ENCODE measurements at regions not wholly inside any gene's neighbourhood (a gene's known extent, or its start where the extent isn't known, plus 50 kb on each side); places are given as distances from the start of the nearest gene placed in this dataset.
"Not testable (repeated sequence)": the region's sequence is repeated elsewhere in the genome, so short reads cannot be mapped to it uniquely, and the experiment has no call there.

DNA sequence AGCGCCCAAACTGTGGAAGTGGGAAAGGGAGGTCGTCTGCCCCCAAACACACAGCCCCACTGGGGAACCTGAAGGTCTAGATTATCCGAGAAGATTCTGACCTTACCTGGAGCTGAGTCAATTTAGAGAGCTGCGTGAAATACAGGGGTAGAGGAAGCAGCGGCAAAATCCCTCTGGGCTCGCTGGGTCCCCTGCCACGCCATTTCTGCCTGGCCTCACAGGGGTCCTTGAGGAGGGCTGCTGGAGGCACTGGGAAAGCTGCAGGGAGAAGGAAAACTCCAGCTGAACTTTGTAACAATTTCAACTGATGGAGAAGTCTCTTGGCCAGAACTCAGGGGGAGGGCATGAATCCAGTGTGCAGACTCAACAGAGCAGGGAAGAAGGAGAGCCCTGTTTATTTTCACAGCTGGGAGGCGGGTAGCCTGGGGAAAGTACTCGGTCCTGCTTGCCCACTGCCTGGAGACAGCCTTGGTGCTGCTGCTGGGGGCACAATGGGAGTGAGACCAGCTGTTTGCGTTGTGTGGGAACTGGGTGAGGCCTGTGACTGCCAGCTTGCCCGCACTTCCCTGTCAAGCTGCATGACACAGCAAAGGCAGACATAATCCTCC is 93.2 kb upstream of the MAPK10 start:
- TF ChIP-seq, protein P1, sequence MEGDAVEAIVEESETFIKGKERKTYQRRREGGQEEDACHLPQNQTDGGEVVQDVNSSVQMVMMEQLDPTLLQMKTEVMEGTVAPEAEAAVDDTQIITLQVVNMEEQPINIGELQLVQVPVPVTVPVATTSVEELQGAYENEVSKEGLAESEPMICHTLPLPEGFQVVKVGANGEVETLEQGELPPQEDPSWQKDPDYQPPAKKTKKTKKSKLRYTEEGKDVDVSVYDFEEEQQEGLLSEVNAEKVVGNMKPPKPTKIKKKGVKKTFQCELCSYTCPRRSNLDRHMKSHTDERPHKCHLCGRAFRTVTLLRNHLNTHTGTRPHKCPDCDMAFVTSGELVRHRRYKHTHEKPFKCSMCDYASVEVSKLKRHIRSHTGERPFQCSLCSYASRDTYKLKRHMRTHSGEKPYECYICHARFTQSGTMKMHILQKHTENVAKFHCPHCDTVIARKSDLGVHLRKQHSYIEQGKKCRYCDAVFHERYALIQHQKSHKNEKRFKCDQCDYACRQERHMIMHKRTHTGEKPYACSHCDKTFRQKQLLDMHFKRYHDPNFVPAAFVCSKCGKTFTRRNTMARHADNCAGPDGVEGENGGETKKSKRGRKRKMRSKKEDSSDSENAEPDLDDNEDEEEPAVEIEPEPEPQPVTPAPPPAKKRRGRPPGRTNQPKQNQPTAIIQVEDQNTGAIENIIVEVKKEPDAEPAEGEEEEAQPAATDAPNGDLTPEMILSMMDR (IDR thresholded peaks at IDR 0.05; ENCODE audit: insufficient read depth, low read length, poor library complexity, severe bottlenecking): no peak
- H3K36me3 ChIP-seq (ENCODE audit: control insufficient read depth, insufficient read depth, low read length): no peaks in the 10 kb centered on the region
- H3K27me3 ChIP-seq (replicated peaks; ENCODE audit: control insufficient read depth, insufficient read depth, low read length): no peaks in the 10 kb centered on the region
- DNase-seq (ENCODE audit: extremely low read depth, insufficient read length): no peak
- no peak overlapping the region for H3K4me3 ChIP-seq (replicated peaks; ENCODE audit: low read depth, low read length)

GRCh38 chr4:86453611-86454072 is 93.8 kb upstream of the MAPK10 start:
- not testable (repeated sequence) for H3K36me3 ChIP-seq (ENCODE audit: control insufficient read depth, insufficient read depth, low read length); DNase-seq (ENCODE audit: extremely low read depth, insufficient read length); H3K27me3 ChIP-seq (replicated peaks; ENCODE audit: control insufficient read depth, insufficient read depth, low read length); H3K4me3 ChIP-seq (replicated peaks; ENCODE audit: low read depth, low read length)

- no peak for DNase-seq (ENCODE audit: extremely low read depth, insufficient read length)
- Histone ChIP-seq H3K27me3 (replicated peaks; ENCODE audit: control insufficient read depth, insufficient read depth, low read length) (no peaks in the 10 kb centered on the region), H3K4me3 (replicated peaks; ENCODE audit: low read depth, low read length) (no peak overlapping the region), H3K36me3 (ENCODE audit: control insufficient read depth, insufficient read depth, low read length) (no peaks in the 10 kb centered on the region)
- TF ChIP-seq, protein P1 (IDR thresholded peaks at IDR 0.05; ENCODE audit: insufficient read depth, low read length, poor library complexity, severe bottlenecking): no peak
These were observed 102.0 kb upstream of the MAPK10 start for GRCh38 chr4:86461849-86462248.

GRCh38 chr4:86472377-86473019 is 112.6 kb upstream of the MAPK10 start:
- Histone ChIP-seq H3K4me3 (replicated peaks; ENCODE audit: low read depth, low read length) (no peak overlapping the region), H3K27me3 (replicated peaks; ENCODE audit: control insufficient read depth, insufficient read depth, low read length) (no peaks in the 10 kb centered on the region), H3K36me3 (ENCODE audit: control insufficient read depth, insufficient read depth, low read length) (no peaks in the 10 kb centered on the region)
- DNase-seq (ENCODE audit: extremely low read depth, insufficient read length): no peak
- TF ChIP-seq, protein P1 (IDR thresholded peaks at IDR 0.05; ENCODE audit: insufficient read depth, low read length, poor library complexity, severe bottlenecking): no peak

GRCh38 chr4:86478151-86478550 is 116.0 kb upstream of the PTPN13 start:
- not testable (repeated sequence) for DNase-seq (ENCODE audit: extremely low read depth, insufficient read length); H3K4me3 ChIP-seq (replicated peaks; ENCODE audit: low read depth, low read length); H3K27me3 ChIP-seq (replicated peaks; ENCODE audit: control insufficient read depth, insufficient read depth, low read length); H3K36me3 ChIP-seq (ENCODE audit: control insufficient read depth, insufficient read depth, low read length)

DNA sequence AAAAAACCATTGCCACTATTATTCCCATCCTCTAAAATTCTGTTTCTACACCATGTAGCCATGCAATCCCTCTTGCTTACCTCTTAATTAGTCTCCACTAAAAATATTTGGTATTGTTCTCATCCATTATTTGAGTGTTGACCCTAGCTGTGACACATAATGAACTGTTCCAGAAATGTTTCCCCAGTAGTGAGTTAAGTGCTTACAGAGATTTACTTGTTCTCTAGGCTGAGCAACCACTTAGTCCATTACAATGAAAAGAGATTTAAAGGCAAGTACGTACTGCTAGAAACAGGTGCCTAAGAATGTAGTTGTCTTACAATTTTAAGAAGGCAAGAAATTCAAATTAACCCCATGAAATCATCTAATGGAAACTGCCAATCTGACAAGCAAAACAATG is 112.7 kb upstream of the PTPN13 start:
- DNase-seq (ENCODE audit: extremely low read depth, insufficient read length): no peak
- TF ChIP-seq, protein P1 (IDR thresholded peaks at IDR 0.05; ENCODE audit: insufficient read depth, low read length, poor library complexity, severe bottlenecking): no peak
- peaks cover 2% of the 10 kb centered on the region; the same call in 1 of the 2 replicates for H3K27me3 ChIP-seq (replicated peaks; ENCODE audit: control insufficient read depth, insufficient read depth, low read length)

More for the DNA sequence above, 112.7 kb upstream of the PTPN13 start:
- H3K4me3 ChIP-seq (replicated peaks; ENCODE audit: low read depth, low read length): no peak overlapping the region
- no peaks in the 10 kb centered on the region for H3K36me3 ChIP-seq (ENCODE audit: control insufficient read depth, insufficient read depth, low read length)

All from GM06990 (cell line).